ENCODE measurements at regions not wholly inside any gene's neighbourhood (a gene's known extent, or its start where the extent isn't known, plus 50 kb on each side); places are given as distances from the start of the nearest gene placed in this dataset.

- Histone ChIP-seq H3K36me3 (ENCODE audit: insufficient read depth, low read length) (no peaks in the 10 kb centered on the region), H3K9me3 (ENCODE audit: low read length) (no peaks in the 10 kb centered on the region), H3F3A (ENCODE audit: insufficient read depth, low read length) (no peaks in the 10 kb centered on the region), H3K27ac (ENCODE audit: low read depth, low read length, poor library complexity, severe bottlenecking) (no peak overlapping the region), H3K9me2 (ENCODE audit: low read depth, low read length) (no peaks in the 10 kb centered on the region), H4K20me1 (ENCODE audit: insufficient read depth, low read length) (no peaks in the 10 kb centered on the region), H2AFZ (ENCODE audit: low read length) (no peak overlapping the region), H3K79me2 (ENCODE audit: insufficient read depth, low read length) (no peaks in the 10 kb centered on the region), H3K9ac (ENCODE audit: low read length) (no peak overlapping the region), H3K4me3 (ENCODE audit: low read depth, low read length, poor library complexity, severe bottlenecking) (no peak overlapping the region), H3K27me3 (ENCODE audit: insufficient read depth, low read length) (no peaks in the 10 kb centered on the region), H3K4me2 (ENCODE audit: low read length) (no peak overlapping the region), H3K4me1 (ENCODE audit: insufficient read depth, low read length, severe bottlenecking) (no peaks in the 10 kb centered on the region)
- no peak for TF ChIP-seq CTCF (IDR thresholded peaks at IDR 0.05; ENCODE audit: low read length)
- TF ChIP-seq EZH2 (IDR thresholded peaks at IDR 0.05; ENCODE audit: borderline replicate concordance, low read length): no peak
Observed at GRCh38 chr3:124249038-124249437, 257.1 kb upstream of the ROPN1 start.

- TF ChIP-seq EZH2 (IDR thresholded peaks at IDR 0.05; ENCODE audit: borderline replicate concordance, low read length) (no peak), CTCF (IDR thresholded peaks at IDR 0.05; ENCODE audit: low read length) (no peak)
- Histone ChIP-seq H3K9ac (ENCODE audit: low read length) (no peak overlapping the region), H3K9me2 (ENCODE audit: low read depth, low read length) (no peaks in the 10 kb centered on the region), H3K9me3 (ENCODE audit: low read length) (no peaks in the 10 kb centered on the region), H3K4me3 (ENCODE audit: low read depth, low read length, poor library complexity, severe bottlenecking) (no peak overlapping the region), H3K79me2 (ENCODE audit: insufficient read depth, low read length) (no peaks in the 10 kb centered on the region), H3K36me3 (ENCODE audit: insufficient read depth, low read length) (no peaks in the 10 kb centered on the region), H3K4me1 (ENCODE audit: insufficient read depth, low read length, severe bottlenecking) (no peaks in the 10 kb centered on the region), H3F3A (ENCODE audit: insufficient read depth, low read length) (no peaks in the 10 kb centered on the region), H4K20me1 (ENCODE audit: insufficient read depth, low read length) (no peaks in the 10 kb centered on the region), H3K4me2 (ENCODE audit: low read length) (no peak overlapping the region), H3K27me3 (ENCODE audit: insufficient read depth, low read length) (no peaks in the 10 kb centered on the region), H3K27ac (ENCODE audit: low read depth, low read length, poor library complexity, severe bottlenecking) (no peak overlapping the region), H2AFZ (ENCODE audit: low read length) (no peak overlapping the region)
Observed at GRCh38 chr3:124250053-124250452, 258.1 kb upstream of the ROPN1 start.

GRCh38 chr3:124256156-124256555 lies 264.2 kb upstream of the ROPN1 start:
- no peaks in the 10 kb centered on the region for H3K27me3 ChIP-seq (ENCODE audit: insufficient read depth, low read length)
- H3K27ac ChIP-seq (ENCODE audit: low read depth, low read length, poor library complexity, severe bottlenecking): no peak overlapping the region
- H3K4me2 ChIP-seq (ENCODE audit: low read length): no peak overlapping the region
- no peaks in the 10 kb centered on the region for H3F3A ChIP-seq (ENCODE audit: insufficient read depth, low read length)
- no peaks in the 10 kb centered on the region for H3K9me2 ChIP-seq (ENCODE audit: low read depth, low read length)
- H3K9me3 ChIP-seq (ENCODE audit: low read length): no peaks in the 10 kb centered on the region
- H3K79me2 ChIP-seq (ENCODE audit: insufficient read depth, low read length): no peaks in the 10 kb centered on the region
- no peak for TF ChIP-seq EZH2 (IDR thresholded peaks at IDR 0.05; ENCODE audit: borderline replicate concordance, low read length)
- TF ChIP-seq CTCF (IDR thresholded peaks at IDR 0.05; ENCODE audit: low read length): no peak
- H4K20me1 ChIP-seq (ENCODE audit: insufficient read depth, low read length): no peaks in the 10 kb centered on the region
- no peaks in the 10 kb centered on the region for H3K4me1 ChIP-seq (ENCODE audit: insufficient read depth, low read length, severe bottlenecking)
- H2AFZ ChIP-seq (ENCODE audit: low read length): no peak overlapping the region
- no peak overlapping the region for H3K9ac ChIP-seq (ENCODE audit: low read length)
- H3K36me3 ChIP-seq (ENCODE audit: insufficient read depth, low read length): no peaks in the 10 kb centered on the region
- no peak overlapping the region for H3K4me3 ChIP-seq (ENCODE audit: low read depth, low read length, poor library complexity, severe bottlenecking)
